Osteocyte (in vitro differentiated cells): ENCODE measurements at regions not wholly inside any gene's neighbourhood (a gene's known extent, or its start where the extent isn't known, plus 50 kb on each side); places are given as distances from the start of the nearest gene placed in this dataset.

Experiments
- DNase-seq: peaks from one replicate; pipeline ENCODE4 v3.0.0; 2021; ENCODE audit warnings: mixed read lengths; ENCODE audit not compliant: unreplicated experiment; ENCODE audit errors: extremely low spot score
- H3K27ac Mint-ChIP-seq: one replicate; pipeline ENCODE4 v1.8.0; 2021; ENCODE audit warnings: mild to moderate bottlenecking, mixed read lengths; ENCODE audit not compliant: unreplicated experiment
- H3K27me3 Mint-ChIP-seq: one replicate; pipeline ENCODE4 v1.8.0; 2021; ENCODE audit warnings: mixed read lengths; ENCODE audit not compliant: unreplicated experiment
- H3K36me3 Mint-ChIP-seq: one replicate; pipeline ENCODE4 v1.8.0; 2021; ENCODE audit warnings: mixed read lengths; ENCODE audit not compliant: unreplicated experiment
- H3K4me1 Mint-ChIP-seq: one replicate; pipeline ENCODE4 v1.8.0; 2021; ENCODE audit warnings: mixed read lengths; ENCODE audit not compliant: unreplicated experiment
- H3K4me3 Mint-ChIP-seq: one replicate; pipeline ENCODE4 v1.8.0; 2021; ENCODE audit warnings: mild to moderate bottlenecking, moderate library complexity, mixed read lengths; ENCODE audit not compliant: unreplicated experiment
- H3K9me3 Mint-ChIP-seq: one replicate; pipeline ENCODE4 v1.8.0; 2021; ENCODE audit warnings: mixed read lengths; ENCODE audit not compliant: unreplicated experiment
- CTCF ChIP-seq: fragments of 200-600 bp; sonication (generic); IDR thresholded peaks from 2 replicates; pipeline ENCODE4 v1.5.0; 2021; ENCODE audit warnings: antibody characterized with exemption, mild to moderate bottlenecking, moderate library complexity

- Mint-ChIP-seq H3K9me3 (peaks cover 15% of the 10 kb centered on the region), H3K4me1 (no peaks in the 10 kb centered on the region), H3K27me3 (no peaks in the 10 kb centered on the region), H3K36me3 (no peaks in the 10 kb centered on the region), H3K4me3 (no peak overlapping the region), H3K27ac (no peak overlapping the region)
- no peak for TF ChIP-seq CTCF
- no peak for DNase-seq
Observed at GRCh38 chr15:46450810-46451182, 816.0 kb downstream of the SQOR start.

DNA sequence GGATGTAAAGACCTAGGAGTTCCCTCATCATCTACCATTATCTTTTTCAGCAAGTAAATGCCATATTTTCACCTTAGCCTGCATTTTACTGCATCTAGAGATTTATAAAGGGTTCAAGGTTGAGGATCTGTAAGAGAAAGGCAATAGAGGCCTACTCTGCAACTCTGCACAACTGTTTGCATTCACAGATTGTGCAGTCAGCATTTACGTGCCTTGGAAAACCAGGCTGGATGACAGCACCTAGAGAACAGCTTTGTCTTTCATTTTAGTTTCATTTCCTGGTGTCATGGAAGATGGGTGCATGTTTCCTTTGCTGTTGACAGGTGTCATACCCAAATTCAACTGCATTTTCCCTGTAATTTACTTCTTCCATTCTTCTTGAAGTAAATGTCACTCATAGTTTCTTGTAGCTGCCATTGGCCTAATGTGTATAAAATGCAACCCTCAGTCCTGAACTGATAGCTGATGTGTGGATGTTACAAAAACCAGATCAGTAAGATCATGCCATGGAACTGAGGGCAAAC is 817.5 kb downstream of the SQOR start:
- Mint-ChIP-seq H3K4me3 (no peak overlapping the region), H3K9me3 (peaks cover 15% of the 10 kb centered on the region), H3K4me1 (no peaks in the 10 kb centered on the region), H3K27me3 (no peaks in the 10 kb centered on the region), H3K36me3 (no peaks in the 10 kb centered on the region), H3K27ac (no peak overlapping the region)
- TF ChIP-seq CTCF, result no peak
- no peak for DNase-seq

GRCh38 chr15:46456456-46456855 is 821.6 kb downstream of the SQOR start:
- Mint-ChIP-seq H3K36me3 (no peaks in the 10 kb centered on the region), H3K4me3 (no peak overlapping the region), H3K4me1 (no peaks in the 10 kb centered on the region), H3K9me3 (peaks cover 5% of the 10 kb centered on the region), H3K27ac (no peak overlapping the region), H3K27me3 (no peaks in the 10 kb centered on the region)
- no peak for TF ChIP-seq CTCF
- DNase-seq, result no peak

DNA sequence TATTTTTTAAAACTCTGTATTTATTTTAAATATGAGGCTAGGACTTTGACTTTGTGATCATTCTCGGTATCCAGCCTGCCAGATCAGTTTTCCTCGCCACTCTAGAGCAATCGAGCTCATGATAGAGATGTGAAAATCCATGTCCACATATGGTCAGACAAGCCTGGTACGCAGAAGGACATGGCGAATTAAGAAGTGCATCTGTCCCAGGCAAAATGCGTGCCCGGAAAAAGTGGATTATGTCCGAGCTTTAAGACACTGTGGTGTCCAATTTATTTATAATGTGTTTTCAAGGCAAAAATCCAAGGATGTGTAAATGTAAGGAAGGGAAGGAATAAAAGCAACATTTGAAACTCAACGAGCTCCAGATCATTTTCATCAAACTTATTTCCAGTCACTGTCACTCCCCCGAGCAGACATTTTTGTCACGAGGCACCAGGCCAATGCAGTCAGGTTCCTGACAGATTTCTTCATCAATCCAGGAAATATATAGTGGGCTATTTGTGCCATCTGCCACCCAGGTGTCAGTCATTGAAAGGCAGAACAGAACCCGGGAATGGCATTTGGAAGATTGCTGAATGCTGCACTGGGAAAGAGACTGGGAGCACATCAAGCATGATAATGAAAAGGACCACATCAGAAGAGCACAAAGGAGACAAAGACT is 825.7 kb downstream of the SQOR start:
- Mint-ChIP-seq H3K4me3 (no peak overlapping the region), H3K27me3 (no peaks in the 10 kb centered on the region), H3K36me3 (no peaks in the 10 kb centered on the region), H3K9me3 (peaks cover 3% of the 10 kb centered on the region), H3K4me1 (no peaks in the 10 kb centered on the region), H3K27ac (no peak overlapping the region)
- no peak for TF ChIP-seq CTCF
- no peak for DNase-seq

GRCh38 chr15:46461416-46461815 is 826.6 kb downstream of the SQOR start:
- Mint-ChIP-seq H3K27me3 (no peaks in the 10 kb centered on the region), H3K9me3 (peaks cover 3% of the 10 kb centered on the region), H3K36me3 (no peaks in the 10 kb centered on the region), H3K4me3 (no peak overlapping the region), H3K4me1 (no peaks in the 10 kb centered on the region), H3K27ac (no peak overlapping the region)
- no peak for TF ChIP-seq CTCF
- DNase-seq, result no peak
